CD4-positive, alpha-beta T cell treated with Interleukin-12 subunit alpha and Interleukin-12 subunit beta, for 1 hour (primary cell): ENCODE measurements at regions not wholly inside any gene's neighbourhood (a gene's known extent, or its start where the extent isn't known, plus 50 kb on each side); places are given as distances from the start of the nearest gene placed in this dataset.

ENCODE experiments used
- DNase-seq: peaks from one replicate; pipeline ENCODE4 v3.0.0-alpha.2; 2020

GRCh38 chr10:1920127-1920526, 182.8 kb upstream of the ADARB2 start:
- DNase-seq: no peak

DNA sequence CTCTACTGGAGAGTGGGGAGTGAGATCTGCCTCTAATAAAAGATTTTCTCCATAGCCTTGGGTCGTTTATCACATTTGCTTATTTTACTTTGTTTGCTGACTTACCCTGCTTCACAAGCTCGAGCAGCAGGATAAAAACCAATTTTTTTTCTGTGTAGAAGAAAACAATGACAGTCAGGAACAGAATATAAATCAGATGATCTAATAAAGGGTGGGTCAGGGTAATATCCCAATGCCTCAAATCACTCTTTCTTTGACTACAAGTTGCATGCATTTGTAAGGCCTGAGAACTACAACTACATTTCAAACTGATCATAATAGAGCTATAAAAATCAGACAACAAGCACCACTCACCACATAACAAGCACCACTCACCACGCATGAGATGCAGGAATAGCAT, 174.4 kb upstream of the ADARB2 start:
- no peak for DNase-seq

DNA sequence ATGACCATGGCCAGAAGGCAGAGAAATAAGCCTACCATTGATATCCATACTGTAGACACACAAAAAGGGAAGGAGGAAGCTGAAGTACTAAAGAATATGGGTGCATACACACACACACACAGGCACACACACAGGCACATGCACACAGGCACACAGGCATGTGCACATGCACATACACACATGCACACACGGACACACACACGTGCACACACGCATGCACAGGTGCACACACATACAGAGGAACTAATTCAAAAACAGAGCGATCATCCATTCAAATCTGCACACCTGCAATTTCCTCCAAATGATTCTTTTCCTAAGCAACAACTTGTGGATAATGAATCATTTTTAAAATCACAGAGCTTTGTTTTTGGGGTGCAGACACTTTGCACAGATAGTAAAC, 166.7 kb upstream of the ADARB2 start:
- no peak for DNase-seq

DNA sequence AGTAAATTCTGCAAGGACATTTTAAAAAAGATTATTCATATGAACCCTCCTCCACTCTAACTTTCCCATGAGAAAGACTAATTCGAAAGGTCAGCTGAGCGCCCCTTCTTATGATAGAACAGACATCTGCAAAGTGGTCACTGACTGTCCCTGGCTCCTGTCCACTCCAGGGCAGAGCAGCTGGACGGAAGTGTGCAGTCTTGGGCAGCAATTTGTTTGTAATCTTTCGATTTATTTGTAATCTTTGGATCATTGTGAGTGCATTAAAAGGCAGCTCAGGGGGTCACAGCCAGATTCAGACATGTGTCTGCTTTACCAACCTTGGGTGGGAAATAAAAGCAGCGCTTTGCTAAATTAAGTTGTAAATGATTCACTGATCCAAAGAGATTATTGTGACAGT, 158.8 kb upstream of the ADARB2 start:
- DNase-seq: no peak

DNA sequence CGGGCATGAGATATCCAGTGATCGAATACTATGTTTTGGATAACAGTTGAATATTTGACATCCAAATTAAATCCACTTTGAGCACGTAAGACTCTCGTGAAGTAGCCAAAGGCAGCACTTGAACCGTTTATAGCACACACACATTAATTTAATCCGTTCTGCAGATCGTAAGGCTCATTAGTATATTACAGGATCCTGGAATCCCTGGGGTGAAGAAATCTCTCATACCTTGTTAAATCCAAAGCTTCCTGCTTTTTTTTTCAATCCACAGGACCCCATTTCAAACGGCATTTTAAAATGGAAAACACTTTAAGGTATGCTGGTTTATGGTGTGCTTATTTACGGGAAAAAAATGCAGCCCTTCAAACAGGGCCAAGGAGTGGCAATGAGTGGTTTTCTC, 158.4 kb upstream of the ADARB2 start:
- DNase-seq: no peak

- DNase-seq: no peak
Observed at GRCh38 chr10:1894912-1895311, 157.6 kb upstream of the ADARB2 start.

GRCh38 chr10:1893941-1894340, 156.6 kb upstream of the ADARB2 start:
- no peak for DNase-seq

DNA sequence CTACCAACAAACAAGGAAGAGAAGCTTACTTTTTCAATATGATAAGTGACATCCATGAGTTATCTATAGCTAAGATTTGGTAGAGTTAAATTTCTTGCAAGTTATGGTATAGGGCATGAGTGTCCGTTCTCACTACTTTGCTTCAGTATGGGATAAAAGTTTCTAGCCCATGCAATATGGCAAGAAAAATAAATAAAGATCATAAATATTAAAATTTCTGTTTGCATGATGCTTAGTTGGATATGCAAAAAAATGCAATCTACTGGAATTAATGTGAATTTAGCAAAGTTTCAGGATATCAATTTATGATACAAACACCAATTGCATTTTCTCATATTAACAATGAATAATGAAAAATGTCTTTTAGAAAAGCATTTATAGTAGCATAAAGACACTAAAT, 148.7 kb upstream of the ADARB2 start:
- DNase-seq: no peak

DNA sequence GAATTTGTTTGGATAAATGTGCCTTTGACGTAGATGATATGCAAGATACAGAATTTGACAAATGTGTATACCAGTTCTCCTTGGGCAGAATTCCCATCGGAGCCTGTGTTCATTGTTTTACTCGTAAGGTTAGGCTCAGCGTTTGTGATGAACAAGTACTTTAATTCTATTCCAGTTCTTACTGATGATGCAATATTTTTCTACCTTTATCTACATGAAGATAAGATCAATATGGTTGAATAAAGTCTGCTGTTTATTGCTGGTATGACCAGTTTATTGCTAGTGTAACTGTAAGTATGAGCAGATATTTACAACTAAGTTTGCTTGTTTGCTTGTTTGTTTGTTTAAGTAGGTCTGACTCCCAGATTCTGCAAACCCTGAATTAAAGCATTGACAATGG, 145.4 kb upstream of the ADARB2 start:
- no peak for DNase-seq

GRCh38 chr10:1882180-1882579, 144.9 kb upstream of the ADARB2 start:
- DNase-seq: no peak

- DNase-seq: no peak
Observed at GRCh38 chr10:1881636-1882035, 144.3 kb upstream of the ADARB2 start.

DNA sequence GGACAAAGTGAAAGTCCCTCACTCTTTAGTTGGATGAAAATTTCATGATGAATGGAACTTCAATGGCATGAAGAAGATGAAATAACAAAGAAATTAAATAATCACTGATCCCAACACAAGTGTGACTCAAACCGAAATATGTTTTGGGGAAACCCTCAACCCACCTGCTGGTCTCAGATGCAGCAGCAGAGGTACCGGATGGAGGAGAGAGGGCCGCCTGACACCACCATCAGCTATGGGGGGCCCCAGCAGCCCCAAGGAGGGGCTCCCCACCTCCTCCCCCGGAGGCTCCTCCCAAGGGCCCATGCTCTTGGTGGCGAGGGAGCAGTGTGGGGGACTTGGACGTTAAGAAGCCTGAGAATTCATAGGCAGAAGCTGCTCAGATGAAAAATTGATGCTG, 137.2 kb upstream of the ADARB2 start:
- DNase-seq: no peak

DNA sequence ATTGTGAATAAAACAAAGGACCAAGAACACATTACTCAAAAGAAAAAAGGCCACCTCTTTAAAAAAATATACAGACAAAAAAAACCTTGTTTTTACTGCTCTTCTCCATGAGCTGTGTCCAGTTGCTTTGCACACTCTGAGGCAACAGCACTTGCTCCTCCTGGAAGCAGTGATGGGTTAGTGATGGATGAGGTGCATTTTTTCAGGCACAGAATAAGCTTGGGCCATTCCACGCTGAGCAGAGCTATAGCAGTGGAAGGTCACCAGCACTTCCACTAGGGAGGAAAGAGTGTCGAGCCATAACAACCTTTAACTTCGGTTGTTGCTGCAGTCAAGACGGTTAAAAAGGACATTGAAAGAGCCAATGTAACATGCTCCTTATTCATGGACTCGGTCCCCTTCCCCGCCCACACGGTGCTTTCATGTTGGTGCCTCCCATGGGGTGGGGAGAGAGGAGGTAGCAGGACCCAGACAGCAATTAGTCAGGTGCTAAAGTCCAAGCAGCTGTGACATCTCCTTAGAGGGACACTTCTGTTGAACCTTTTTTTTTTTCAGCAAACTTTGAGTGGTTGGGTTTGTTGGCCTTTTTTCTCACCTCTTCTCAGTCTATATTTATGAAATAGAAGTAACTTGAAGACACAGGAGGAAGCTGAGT, 136.5 kb upstream of the ADARB2 start:
- no peak for DNase-seq

GRCh38 chr10:1872151-1872726, 134.9 kb upstream of the ADARB2 start:
- DNase-seq: no peak

GRCh38 chr10:1870491-1870890, 133.2 kb upstream of the ADARB2 start:
- no peak for DNase-seq

GRCh38 chr10:1869861-1870260, 132.5 kb upstream of the ADARB2 start:
- DNase-seq: no peak

DNA sequence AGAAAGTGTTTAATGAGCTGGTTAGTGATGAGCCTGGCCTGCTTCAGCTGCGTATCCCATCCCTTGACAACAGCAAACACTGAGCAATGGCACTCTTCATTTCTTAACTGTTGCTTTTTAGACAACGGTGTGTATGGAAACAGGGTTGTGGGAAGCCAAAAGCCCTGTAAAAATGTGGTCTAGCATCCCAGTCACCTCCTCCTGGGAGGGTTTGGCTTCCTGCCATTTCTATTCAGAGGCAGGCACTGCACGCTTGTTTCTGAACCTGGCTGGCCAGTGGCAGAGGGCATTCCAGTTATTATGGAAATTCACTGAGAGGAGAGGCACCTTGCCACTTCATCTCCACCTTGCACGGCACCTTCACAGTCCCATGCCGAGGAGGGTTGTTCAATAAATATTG, 123.0 kb upstream of the ADARB2 start:
- DNase-seq: no peak

GRCh38 chr10:1858547-1858946, 121.2 kb upstream of the ADARB2 start:
- no peak for DNase-seq

- no peak for DNase-seq
Observed at GRCh38 chr10:1858048-1858447, 120.7 kb upstream of the ADARB2 start.

GRCh38 chr10:1855911-1856310, 118.6 kb upstream of the ADARB2 start:
- DNase-seq: no peak

DNA sequence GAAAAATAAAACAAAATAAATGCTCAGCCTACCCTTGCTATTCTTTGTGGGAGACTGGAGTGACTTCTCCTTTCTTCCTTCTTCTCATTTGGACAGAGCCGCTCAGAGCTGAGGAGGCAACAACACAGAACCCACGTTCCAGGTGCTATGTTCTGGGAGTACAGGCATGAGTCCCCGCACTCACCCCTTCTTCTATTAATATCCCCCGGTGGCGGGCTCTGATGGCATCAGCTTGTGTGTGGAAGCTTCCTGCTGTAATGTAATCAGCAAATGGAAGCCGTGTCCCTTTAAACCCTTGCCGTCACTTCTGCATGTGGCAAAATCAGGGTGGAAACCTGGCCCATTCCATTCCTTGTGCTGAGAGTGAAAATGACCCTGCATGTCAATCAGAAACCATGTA, 116.9 kb upstream of the ADARB2 start:
- no peak for DNase-seq

- DNase-seq: no peak
Observed at GRCh38 chr10:1853801-1854200, 116.5 kb upstream of the ADARB2 start.

- DNase-seq: no peak
Observed at GRCh38 chr10:1852841-1853240, 115.5 kb upstream of the ADARB2 start.

- no peak for DNase-seq
Observed at GRCh38 chr10:1851762-1852161, 114.4 kb upstream of the ADARB2 start.

- no peak for DNase-seq
Observed at GRCh38 chr10:1850971-1851527, 113.7 kb upstream of the ADARB2 start.
